ENCODE measurements at regions not wholly inside any gene's neighbourhood (a gene's known extent, or its start where the extent isn't known, plus 50 kb on each side); places are given as distances from the start of the nearest gene placed in this dataset.

DNA sequence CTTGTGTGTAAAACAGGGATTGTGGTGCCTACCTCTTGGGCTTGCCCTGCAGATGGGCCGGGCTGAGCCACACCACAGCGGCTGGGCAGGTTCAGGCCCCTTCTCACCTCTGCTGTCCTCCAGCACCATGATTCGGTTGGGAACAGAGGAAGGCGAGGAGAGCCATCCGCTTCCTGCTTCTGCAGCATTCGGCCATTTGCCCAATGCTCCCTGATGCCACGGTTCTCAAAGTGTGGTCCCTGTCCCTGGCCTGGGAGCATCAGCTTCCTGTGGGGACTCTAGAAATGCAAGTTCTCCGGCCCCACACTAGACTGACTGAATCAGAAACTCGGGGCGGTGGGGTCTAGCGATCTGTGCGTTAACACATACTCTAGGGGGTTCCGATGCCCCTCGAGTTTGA lies 65.1 kb downstream of the RRM2 start:
- Histone ChIP-seq H3K27me3 (ENCODE audit: control insufficient read depth in 4 of 4, insufficient read depth in 4 of 4, low read length in 3 of 4) (no peaks in the 10 kb centered on the region), H3K9me3 (ENCODE audit: control insufficient read depth in 4 of 4, low read length in 3 of 4) (no peaks in the 10 kb centered on the region), H3K36me3 (ENCODE audit: control insufficient read depth in 4 of 4, insufficient read depth in 3 of 4, low read depth in 1 of 4, low read length in 3 of 4) (no peaks in the 10 kb centered on the region), H3K27ac (ENCODE audit: low read depth in 1 of 2, low read length in 2 of 2) (no peak overlapping the region), H3K4me1 (ENCODE audit: control insufficient read depth in 4 of 4, insufficient read depth in 4 of 4, low read length in 3 of 4) (no peaks in the 10 kb centered on the region), H3K4me3 (ENCODE audit: low read depth in 1 of 3, low read length in 3 of 3) (no peak overlapping the region), H3K9ac (ENCODE audit: low read depth in 1 of 2, low read length in 2 of 2) (no peak overlapping the region)
- WGBS, result 96% methylated on average over 14 of the region's 14 CpGs
- no peak for TF ChIP-seq RAD21 (IDR thresholded peaks at IDR 0.05)
- TF ChIP-seq GABPA (IDR thresholded peaks at IDR 0.05 in 1 of 2, conservative IDR thresholded peaks at IDR 0.05 in 1 of 2), result no peak
- TF ChIP-seq, protein P1, sequence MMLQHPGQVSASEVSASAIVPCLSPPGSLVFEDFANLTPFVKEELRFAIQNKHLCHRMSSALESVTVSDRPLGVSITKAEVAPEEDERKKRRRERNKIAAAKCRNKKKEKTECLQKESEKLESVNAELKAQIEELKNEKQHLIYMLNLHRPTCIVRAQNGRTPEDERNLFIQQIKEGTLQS (IDR thresholded peaks at IDR 0.05), result no peak
- no peak for TF ChIP-seq EGR1 (IDR thresholded peaks at IDR 0.05; ENCODE audit: low read depth in 2 of 2)
- TF ChIP-seq, protein P2, sequence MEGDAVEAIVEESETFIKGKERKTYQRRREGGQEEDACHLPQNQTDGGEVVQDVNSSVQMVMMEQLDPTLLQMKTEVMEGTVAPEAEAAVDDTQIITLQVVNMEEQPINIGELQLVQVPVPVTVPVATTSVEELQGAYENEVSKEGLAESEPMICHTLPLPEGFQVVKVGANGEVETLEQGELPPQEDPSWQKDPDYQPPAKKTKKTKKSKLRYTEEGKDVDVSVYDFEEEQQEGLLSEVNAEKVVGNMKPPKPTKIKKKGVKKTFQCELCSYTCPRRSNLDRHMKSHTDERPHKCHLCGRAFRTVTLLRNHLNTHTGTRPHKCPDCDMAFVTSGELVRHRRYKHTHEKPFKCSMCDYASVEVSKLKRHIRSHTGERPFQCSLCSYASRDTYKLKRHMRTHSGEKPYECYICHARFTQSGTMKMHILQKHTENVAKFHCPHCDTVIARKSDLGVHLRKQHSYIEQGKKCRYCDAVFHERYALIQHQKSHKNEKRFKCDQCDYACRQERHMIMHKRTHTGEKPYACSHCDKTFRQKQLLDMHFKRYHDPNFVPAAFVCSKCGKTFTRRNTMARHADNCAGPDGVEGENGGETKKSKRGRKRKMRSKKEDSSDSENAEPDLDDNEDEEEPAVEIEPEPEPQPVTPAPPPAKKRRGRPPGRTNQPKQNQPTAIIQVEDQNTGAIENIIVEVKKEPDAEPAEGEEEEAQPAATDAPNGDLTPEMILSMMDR (IDR thresholded peaks at IDR 0.05; ENCODE audit: low read depth, low read length, missing input control), result no peak
- no peak for TF ChIP-seq FOXA2 (IDR thresholded peaks at IDR 0.05)
- TF ChIP-seq HNF4A (conservative IDR thresholded peaks at IDR 0.05), result no peak
- no peak for TF ChIP-seq RXRA (IDR thresholded peaks at IDR 0.05)
- TF ChIP-seq NR2F2 (IDR thresholded peaks at IDR 0.05), result no peak
- no peak for TF ChIP-seq YY1 (IDR thresholded peaks at IDR 0.05)
- TF ChIP-seq, protein P3, sequence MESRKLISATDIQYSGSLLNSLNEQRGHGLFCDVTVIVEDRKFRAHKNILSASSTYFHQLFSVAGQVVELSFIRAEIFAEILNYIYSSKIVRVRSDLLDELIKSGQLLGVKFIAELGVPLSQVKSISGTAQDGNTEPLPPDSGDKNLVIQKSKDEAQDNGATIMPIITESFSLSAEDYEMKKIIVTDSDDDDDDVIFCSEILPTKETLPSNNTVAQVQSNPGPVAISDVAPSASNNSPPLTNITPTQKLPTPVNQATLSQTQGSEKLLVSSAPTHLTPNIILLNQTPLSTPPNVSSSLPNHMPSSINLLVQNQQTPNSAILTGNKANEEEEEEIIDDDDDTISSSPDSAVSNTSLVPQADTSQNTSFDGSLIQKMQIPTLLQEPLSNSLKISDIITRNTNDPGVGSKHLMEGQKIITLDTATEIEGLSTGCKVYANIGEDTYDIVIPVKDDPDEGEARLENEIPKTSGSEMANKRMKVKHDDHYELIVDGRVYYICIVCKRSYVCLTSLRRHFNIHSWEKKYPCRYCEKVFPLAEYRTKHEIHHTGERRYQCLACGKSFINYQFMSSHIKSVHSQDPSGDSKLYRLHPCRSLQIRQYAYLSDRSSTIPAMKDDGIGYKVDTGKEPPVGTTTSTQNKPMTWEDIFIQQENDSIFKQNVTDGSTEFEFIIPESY (IDR thresholded peaks at IDR 0.05), result no peak
- TF ChIP-seq, protein P4, sequence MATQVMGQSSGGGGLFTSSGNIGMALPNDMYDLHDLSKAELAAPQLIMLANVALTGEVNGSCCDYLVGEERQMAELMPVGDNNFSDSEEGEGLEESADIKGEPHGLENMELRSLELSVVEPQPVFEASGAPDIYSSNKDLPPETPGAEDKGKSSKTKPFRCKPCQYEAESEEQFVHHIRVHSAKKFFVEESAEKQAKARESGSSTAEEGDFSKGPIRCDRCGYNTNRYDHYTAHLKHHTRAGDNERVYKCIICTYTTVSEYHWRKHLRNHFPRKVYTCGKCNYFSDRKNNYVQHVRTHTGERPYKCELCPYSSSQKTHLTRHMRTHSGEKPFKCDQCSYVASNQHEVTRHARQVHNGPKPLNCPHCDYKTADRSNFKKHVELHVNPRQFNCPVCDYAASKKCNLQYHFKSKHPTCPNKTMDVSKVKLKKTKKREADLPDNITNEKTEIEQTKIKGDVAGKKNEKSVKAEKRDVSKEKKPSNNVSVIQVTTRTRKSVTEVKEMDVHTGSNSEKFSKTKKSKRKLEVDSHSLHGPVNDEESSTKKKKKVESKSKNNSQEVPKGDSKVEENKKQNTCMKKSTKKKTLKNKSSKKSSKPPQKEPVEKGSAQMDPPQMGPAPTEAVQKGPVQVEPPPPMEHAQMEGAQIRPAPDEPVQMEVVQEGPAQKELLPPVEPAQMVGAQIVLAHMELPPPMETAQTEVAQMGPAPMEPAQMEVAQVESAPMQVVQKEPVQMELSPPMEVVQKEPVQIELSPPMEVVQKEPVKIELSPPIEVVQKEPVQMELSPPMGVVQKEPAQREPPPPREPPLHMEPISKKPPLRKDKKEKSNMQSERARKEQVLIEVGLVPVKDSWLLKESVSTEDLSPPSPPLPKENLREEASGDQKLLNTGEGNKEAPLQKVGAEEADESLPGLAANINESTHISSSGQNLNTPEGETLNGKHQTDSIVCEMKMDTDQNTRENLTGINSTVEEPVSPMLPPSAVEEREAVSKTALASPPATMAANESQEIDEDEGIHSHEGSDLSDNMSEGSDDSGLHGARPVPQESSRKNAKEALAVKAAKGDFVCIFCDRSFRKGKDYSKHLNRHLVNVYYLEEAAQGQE (IDR thresholded peaks at IDR 0.05), result no peak
- TF ChIP-seq SP1 (IDR thresholded peaks at IDR 0.05), result no peak
- no peak for TF ChIP-seq TAF1 (conservative IDR thresholded peaks at IDR 0.05)
- TF ChIP-seq, protein P5, sequence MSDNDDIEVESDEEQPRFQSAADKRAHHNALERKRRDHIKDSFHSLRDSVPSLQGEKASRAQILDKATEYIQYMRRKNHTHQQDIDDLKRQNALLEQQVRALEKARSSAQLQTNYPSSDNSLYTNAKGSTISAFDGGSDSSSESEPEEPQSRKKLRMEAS (IDR thresholded peaks at IDR 0.05), result no peak
- TF ChIP-seq FOXA1 (IDR thresholded peaks at IDR 0.05), result no peak
- no peak for TF ChIP-seq JUND (IDR thresholded peaks at IDR 0.05)
- TF ChIP-seq HNF4G (IDR thresholded peaks at IDR 0.05), result no peak
- DNase-seq (ENCODE audit: low spot score), result no peak

Measured in liver (tissue), 8 donors.